ENCODE measurements at regions not wholly inside any gene's neighbourhood (a gene's known extent, or its start where the extent isn't known, plus 50 kb on each side); places are given as distances from the start of the nearest gene placed in this dataset.

GRCh38 chr20:40449144-40449690 is 239.8 kb downstream of the MAFB start:
- DNase-seq = no peak
- ATAC-seq = no peak

GRCh38 chr20:40446888-40447287 is 242.1 kb downstream of the MAFB start:
- no peak for DNase-seq
- no peak for ATAC-seq

DNA sequence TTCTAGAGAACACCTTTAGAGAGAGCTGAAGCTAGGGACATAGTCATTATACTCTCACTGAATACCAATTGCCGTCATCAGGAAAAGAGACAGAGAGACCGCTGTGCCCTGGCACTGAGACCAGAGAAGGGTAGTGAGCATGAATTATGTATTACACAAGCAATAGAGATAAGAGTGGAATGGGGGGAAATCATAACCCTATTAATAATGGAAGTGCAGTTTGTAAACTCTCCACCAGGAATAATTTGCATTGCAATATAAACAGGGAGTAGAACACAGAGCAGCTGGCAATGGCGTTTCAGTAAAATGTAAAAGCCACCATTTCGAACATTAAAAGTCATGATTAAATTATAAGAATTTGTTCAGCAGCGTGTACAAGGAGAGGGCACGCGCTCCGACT is 244.5 kb downstream of the MAFB start:
- DNase-seq (no peak), ATAC-seq (no peak)

GRCh38 chr20:40443753-40444152 is 245.3 kb downstream of the MAFB start:
- DNase-seq (no peak), ATAC-seq (no peak)

DNA sequence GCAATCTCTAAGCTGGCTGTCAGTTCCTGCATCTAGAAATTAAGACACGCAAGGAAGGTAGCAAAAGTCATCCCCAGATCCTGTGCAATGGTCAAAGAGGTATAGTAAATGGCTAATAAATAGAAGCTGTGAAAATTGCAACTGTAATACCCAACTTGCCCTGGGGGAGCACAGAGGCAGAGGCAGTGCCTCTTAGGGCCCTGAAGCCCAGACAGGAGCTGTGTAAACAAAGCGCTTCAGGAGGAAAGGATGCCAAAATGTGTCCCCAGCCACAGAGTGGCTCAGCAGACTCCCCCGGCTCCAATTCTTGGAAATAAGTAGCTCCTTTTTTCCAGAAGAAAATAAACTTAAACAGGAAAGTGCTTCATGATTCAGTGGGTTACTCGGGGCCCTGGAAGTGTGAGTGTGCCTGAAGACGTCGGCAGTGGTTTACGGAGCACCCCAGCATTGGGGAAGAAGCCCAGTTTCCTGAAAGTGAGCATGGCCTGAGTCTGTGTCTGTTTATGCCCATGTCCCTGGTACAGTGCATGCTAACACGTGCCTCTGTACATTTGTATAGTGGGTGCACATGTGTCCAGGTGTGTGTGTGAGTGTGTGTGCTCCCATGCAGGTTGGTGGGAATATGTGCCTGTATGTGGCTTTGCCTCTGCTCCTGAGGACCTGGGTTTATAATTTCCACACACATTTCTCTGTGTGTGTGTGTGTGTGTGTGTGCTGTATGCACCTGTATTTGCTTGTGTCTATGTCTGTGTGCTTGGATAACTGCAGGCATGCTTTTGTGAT is 246.7 kb downstream of the MAFB start:
- DNase-seq = no peak
- ATAC-seq = no peak

DNA sequence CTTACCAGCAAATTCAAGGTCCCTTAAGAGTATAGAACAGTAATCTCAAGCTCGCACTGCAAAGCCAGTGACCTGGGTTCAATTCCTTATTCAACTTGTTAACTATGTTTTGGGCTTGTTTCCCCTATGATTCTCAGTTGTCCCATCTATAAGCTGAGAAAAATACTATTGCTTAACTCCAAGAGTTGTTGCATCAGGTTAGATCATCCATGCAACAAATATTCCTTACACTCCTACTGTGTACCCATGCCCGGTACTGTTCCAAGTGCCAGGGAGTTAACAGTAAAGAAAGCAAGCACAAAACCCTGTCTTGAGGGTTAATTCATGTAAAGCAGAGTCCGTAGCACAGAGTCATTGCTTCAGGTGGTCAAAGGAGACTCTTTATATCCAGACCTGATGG is 247.3 kb downstream of the MAFB start:
- DNase-seq (no peak), ATAC-seq (no peak)

DNA sequence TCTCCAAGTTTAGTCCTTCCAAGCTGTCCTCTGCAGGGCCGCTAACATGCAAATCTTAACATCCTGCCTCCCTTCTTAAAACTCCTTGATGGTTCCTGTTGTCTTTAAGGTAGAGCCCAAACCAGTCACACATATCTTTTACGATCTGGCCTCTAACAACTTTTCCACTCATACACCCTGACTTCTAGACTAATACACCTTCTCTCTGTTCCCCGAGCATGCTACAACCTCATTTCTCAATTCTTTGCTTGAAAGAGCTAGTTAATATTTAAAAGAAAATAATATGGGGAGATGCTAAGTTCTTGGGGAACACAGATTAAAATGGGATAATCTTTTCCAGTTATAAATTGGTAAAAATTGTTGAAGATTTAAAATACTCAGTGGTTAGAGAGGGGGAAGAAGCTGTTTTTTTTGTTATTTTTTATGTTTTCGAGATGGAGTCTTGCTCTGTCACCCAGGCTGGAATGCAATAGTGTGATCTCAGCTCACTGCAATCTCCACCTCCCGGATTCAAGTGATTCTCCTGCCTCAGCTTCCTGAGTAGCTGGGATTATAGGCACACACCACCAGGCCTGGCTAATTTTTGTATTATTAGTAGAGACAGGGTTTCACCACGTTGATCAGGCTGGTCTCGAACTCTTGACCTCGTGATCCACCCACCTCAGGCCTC is 250.7 kb downstream of the MAFB start:
- ATAC-seq = no peak
- DNase-seq = no peak

GRCh38 chr20:40436011-40436410 is 253.0 kb downstream of the MAFB start:
- ATAC-seq = no peak

DNA sequence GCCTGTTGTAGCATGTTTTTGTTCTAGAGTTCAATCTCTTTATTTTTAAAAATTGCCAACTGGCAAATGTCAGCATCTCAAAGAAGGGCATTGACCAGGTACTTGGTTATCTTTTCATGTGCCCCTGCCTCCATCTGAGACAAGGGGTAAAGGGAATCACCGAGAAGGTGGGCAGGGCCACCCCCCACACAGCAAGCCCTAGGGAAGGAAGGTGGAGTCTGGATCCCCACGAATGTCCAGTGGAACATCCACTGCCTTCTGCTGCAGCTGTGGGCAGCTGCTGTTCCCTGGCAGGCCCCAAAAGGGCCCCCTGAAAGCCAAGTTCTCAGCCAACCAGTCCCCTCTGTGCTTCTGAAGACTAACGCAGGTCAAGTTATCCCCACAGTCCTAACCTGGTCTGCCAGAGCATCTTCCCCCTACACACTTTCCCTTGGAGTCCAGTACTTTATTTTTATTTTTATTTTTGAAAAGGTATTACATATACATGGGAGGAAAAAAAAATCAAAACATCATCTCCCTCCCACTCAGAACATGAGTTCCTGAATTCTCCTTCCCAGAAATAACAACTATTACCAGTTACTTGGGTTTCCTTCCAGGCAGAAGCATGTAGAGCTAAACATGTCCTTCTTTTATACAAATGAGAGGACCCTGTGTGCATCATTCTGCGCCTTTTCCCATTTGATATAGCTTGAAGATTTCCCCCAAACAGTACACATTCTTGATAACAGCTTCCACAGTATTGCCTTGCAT is 253.7 kb downstream of the MAFB start:
- DNase-seq (no peak), ATAC-seq (no peak)

More at GRCh38 chr20:40436011-40436410, 253.0 kb downstream of the MAFB start:
- no peak for DNase-seq

DNA sequence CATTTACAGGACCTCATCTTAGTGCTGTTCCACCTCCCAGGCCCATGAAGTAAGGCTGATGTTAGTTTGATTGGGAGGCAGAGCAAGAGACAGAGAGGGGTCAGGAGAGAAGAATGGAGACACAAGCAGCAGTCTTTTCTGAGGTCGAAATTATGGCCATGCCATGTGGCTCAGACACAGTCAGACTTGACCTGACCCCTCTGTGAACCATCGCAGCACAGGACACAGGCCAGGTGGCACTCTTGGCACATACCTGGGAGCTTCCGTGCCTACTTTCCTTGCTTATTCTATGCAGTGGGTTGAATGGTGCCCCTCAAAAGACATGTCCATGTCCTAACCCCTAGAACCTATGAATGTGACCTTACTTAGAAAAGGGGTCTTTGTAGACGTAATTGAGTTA is 254.9 kb downstream of the MAFB start:
- ATAC-seq (no peak), DNase-seq (no peak)

DNA sequence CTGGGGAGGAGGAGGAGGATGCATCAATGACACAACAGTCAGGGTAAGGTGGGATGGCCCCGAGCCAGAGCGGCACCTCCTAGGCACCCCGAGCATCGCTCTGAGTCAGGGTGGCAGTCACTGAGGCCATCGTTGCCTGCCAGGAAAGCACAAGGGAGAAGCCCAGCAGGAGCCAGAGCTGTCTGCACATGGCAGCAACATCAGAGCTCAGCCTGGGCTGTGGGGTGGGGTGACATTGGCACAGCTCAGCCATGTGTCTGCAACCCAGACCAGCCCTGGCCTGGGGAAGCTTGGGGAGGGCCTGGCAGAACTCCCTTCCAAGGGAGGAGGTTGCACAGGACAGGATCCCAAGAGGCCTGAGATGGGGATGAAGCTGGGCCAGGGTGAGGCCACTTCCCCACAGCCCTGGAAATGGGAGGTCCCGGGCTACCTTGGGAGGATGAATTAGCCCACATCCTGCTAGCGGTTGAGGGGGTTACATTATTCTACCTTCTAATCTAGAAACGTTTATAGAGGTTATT is 255.6 kb downstream of the MAFB start:
- ATAC-seq (no peak), DNase-seq (no peak)

DNA sequence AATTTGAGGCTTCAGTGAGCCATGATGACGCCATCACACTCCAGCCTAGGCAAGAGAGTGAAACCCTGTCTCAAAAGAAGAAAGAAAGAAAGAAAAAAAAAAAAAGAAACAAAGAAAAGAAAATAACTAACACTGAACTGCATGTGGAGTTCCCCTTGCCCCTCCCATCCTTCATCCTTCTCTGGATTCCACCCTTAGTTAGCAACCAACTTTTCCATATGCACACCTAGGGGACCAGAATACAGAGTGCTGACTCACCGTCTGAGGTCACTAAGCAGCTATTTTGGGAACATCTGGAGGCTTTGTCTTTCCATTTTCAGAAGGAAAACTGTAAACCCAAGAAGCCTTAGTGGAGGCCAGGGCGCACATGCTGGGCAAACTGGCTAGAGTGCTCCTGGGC is 257.4 kb downstream of the MAFB start:
- ATAC-seq = no peak
- no peak for DNase-seq

- DNase-seq = no peak
- no peak for ATAC-seq
These were observed 257.9 kb downstream of the MAFB start for GRCh38 chr20:40431112-40431511.

- no peak for ATAC-seq
- DNase-seq = no peak
These were observed 262.0 kb downstream of the MAFB start for GRCh38 chr20:40427026-40427425.

DNA sequence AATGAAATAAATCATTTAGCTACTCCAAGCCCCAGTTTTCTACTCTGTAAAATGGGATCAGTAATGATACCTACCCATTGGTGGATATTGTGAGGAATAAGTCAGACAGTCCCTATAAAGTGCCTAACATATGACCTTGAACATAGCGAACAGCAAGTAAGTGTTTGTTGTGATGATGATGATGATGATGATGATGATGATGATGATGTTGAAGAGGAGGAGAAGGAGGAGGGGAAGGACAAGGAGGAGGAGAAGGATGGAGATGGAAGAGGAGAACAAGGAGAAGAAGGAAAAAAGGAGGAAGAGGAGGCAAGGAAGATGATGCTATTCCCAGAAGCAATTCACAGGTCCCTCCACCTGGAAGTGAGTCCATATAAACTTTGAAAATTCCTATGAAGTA is 264.3 kb downstream of the MAFB start:
- DNase-seq (no peak), ATAC-seq (no peak)

DNA sequence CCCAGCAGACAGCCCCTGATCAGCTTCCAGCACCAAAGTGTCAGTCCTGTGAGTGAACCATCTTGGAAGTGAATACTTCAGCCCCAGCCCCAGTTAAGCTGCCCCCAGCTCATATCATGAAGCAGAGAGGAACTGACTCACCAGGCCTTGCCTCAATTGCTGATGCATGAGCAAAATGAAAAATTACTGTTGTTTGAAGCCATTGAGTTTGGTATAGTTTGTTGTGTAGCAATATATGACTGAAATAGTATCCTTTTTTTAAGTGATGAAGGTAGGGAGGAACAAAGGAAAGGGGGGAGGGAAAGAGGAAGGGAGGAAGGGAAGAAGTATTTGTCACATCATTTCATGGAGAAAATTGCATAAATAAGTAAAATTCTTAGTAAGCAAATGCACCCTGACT is 266.4 kb downstream of the MAFB start:
- no peak for DNase-seq
- ATAC-seq = no peak

DNA sequence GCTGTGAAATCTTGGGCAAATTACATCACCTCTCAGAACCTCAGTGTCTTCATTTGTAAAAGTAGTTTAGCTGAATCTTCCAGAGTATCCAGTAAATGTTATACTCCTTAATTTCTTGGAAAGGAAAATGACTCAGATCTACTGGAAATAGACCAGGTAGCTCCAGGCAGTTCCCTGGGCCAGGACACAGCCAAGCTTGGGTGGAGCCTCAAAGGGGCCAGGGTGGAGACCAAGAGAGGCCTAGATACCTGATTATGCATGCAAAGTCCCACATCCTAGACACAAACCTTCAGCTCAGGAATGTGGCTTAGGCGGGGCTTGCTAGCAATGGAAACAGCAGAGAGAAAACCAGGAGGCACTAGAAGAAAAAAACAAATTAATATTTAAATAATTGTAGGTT is 272.8 kb downstream of the MAFB start:
- no peak for ATAC-seq
- DNase-seq = no peak

GRCh38 chr20:40414843-40415615 is 274.0 kb downstream of the MAFB start:
- ATAC-seq = no peak
- DNase-seq = no peak

DNA sequence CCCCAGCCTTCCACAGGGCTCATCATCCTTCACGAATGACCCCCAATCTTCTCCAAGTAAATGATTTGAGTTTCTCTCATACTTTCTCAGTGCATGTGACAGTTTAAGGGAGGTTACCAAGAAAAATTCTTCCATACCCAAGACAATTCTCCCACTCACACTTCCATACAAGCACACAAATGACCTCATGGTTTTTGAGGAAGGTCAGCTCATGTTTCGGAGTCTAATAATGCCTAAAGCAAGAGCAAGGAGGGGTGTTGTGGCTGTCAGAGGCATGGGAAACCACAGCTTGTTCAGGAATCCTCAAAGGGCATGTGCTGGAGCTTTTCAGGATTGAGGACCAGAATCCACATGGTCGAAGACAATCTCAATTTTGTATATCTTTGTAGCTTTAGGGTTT is 279.0 kb downstream of the MAFB start:
- DNase-seq (no peak), ATAC-seq (no peak)

- DNase-seq = no peak
- no peak for ATAC-seq
These were observed 291.6 kb downstream of the MAFB start for GRCh38 chr20:40397467-40397866.

DNA sequence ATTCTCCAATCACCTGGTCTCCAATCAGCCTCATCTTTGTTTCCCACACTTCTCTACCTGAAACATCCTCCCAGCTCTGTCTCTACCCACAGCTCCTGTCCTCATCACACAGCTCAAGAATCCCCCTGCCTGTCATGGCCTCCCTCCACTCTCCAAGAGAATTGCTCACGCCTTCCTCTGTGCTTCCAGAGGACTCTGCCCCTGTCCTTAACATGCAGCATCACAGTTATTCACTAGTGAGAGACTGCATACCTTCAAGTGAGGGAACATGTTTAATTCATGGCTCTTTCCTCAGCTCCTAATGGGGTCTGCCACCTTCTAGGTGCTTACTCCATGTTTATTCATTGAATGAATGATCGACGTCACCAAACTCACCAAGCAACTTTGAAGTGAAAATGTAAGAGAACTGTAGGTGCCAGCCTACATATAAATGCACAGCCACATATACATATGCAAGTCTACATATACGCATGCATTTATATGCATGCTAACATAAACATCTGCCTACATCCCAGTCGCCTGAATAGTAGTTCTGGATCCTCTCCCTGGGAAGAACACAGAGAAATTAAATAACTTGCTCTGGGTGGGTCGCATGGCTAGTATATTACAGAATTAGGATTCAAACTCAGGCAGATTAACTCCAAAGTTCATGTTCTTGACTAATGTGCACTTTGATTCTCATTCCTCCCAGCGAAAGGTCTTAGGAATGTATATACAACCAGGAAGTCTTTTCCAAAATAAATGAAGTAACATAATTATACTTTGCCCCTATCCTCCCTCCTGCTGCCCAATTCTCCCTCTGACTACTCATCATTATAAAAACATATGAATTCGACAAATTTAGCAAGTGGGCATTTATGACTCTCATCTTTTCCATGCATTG is 295.6 kb downstream of the MAFB start:
- ATAC-seq = no peak
- no peak for DNase-seq
